CD1c-positive myeloid dendritic cell (primary cell): ENCODE measurements at regions not wholly inside any gene's neighbourhood (a gene's known extent, or its start where the extent isn't known, plus 50 kb on each side); places are given as distances from the start of the nearest gene placed in this dataset.
"Not testable (repeated sequence)": the region's sequence is repeated elsewhere in the genome, so short reads cannot be mapped to it uniquely, and the experiment has no call there.

ENCODE experiments used
- DNase-seq: peaks from one replicate; pipeline ENCODE4 v3.0.0-alpha.2; 2016; ENCODE audit errors: extremely low spot score

- no peak for DNase-seq
These were observed 78.6 kb upstream of the HPCAL1 start for GRCh38 chr2:10223932-10224720.

- no peak for DNase-seq
These were observed 78.0 kb upstream of the HPCAL1 start for GRCh38 chr2:10224734-10225133.

- no peak for DNase-seq
These were observed 77.2 kb upstream of the HPCAL1 start for GRCh38 chr2:10225291-10226037.

GRCh38 chr2:10226038-10226724, 76.5 kb upstream of the HPCAL1 start:
- DNase-seq: no peak

GRCh38 chr2:10228611-10229365, 73.9 kb upstream of the HPCAL1 start:
- no peak for DNase-seq

GRCh38 chr2:10229462-10230099, 73.1 kb upstream of the HPCAL1 start:
- DNase-seq: no peak

GRCh38 chr2:10230499-10230898, 72.2 kb upstream of the HPCAL1 start:
- DNase-seq: no peak

GRCh38 chr2:10230921-10231320, 71.8 kb upstream of the HPCAL1 start:
- DNase-seq: not testable (repeated sequence)

- DNase-seq: no peak
These were observed 71.1 kb upstream of the HPCAL1 start for GRCh38 chr2:10231551-10232085.

GRCh38 chr2:10232096-10232815, 70.4 kb upstream of the HPCAL1 start:
- no peak for DNase-seq

- no peak for DNase-seq
These were observed 69.3 kb upstream of the HPCAL1 start for GRCh38 chr2:10233131-10234012.

GRCh38 chr2:10234013-10234306, 68.7 kb upstream of the HPCAL1 start:
- no peak for DNase-seq

- no peak for DNase-seq
These were observed 68.2 kb upstream of the HPCAL1 start for GRCh38 chr2:10234409-10235094.

- no peak for DNase-seq
These were observed 67.4 kb upstream of the HPCAL1 start for GRCh38 chr2:10235099-10235908.

GRCh38 chr2:10235909-10236550, 66.7 kb upstream of the HPCAL1 start:
- no peak for DNase-seq

GRCh38 chr2:10236571-10237391, 65.9 kb upstream of the HPCAL1 start:
- DNase-seq: no peak
